ENCODE measurements at regions not wholly inside any gene's neighbourhood (a gene's known extent, or its start where the extent isn't known, plus 50 kb on each side); places are given as distances from the start of the nearest gene placed in this dataset.
A peak's percentile ranks its signal among the peaks of the same experiment; 100 is the strongest.
"Not testable (repeated sequence)": the region's sequence is repeated elsewhere in the genome, so short reads cannot be mapped to it uniquely, and the experiment has no call there.

GRCh38 chr3:115398506-115398905, 224.8 kb upstream of the GAP43 start:
- no peak for DNase-seq

GRCh38 chr3:115399750-115400149, 223.6 kb upstream of the GAP43 start:
- no peak for DNase-seq

- peak; percentile 75 for DNase-seq
These were observed 222.0 kb upstream of the GAP43 start for GRCh38 chr3:115401298-115401697.

- DNase-seq = peak; percentile 88
These were observed 221.3 kb upstream of the GAP43 start for GRCh38 chr3:115401851-115402501.

- peak; percentile 28 for DNase-seq
These were observed 220.7 kb upstream of the GAP43 start for GRCh38 chr3:115402651-115403050.

- DNase-seq = no peak
These were observed 219.5 kb upstream of the GAP43 start for GRCh38 chr3:115403786-115404185.

- no peak for DNase-seq
These were observed 213.7 kb upstream of the GAP43 start for GRCh38 chr3:115409596-115409995.

GRCh38 chr3:115414610-115415009, 208.7 kb upstream of the GAP43 start:
- not testable (repeated sequence) for DNase-seq

- DNase-seq = no peak
These were observed 207.9 kb upstream of the GAP43 start for GRCh38 chr3:115415246-115415996.

GRCh38 chr3:115418583-115418982, 204.7 kb upstream of the GAP43 start:
- DNase-seq = no peak

GRCh38 chr3:115420086-115420485, 203.2 kb upstream of the GAP43 start:
- DNase-seq = no peak

- peak; percentile 7 for DNase-seq
These were observed 200.1 kb upstream of the GAP43 start for GRCh38 chr3:115423170-115423569.

GRCh38 chr3:115428841-115429240, 194.5 kb upstream of the GAP43 start:
- no peak for DNase-seq

GRCh38 chr3:115436767-115437301, 186.5 kb upstream of the GAP43 start:
- peak; percentile 97 for DNase-seq

GRCh38 chr3:115438799-115439198, 184.5 kb upstream of the GAP43 start:
- DNase-seq = no peak

- DNase-seq = no peak
These were observed 177.8 kb upstream of the GAP43 start for GRCh38 chr3:115445559-115445958.

- DNase-seq = no peak
These were observed 174.5 kb upstream of the GAP43 start for GRCh38 chr3:115448851-115449250.

GRCh38 chr3:115450036-115450435, 173.3 kb upstream of the GAP43 start:
- DNase-seq = no peak

- DNase-seq = no peak
These were observed 159.3 kb upstream of the GAP43 start for GRCh38 chr3:115464036-115464435.

GRCh38 chr3:115469649-115470048, 153.7 kb upstream of the GAP43 start:
- DNase-seq = peak; percentile 22

GRCh38 chr3:115470254-115470653, 153.1 kb upstream of the GAP43 start:
- no peak for DNase-seq

- DNase-seq = no peak
These were observed 147.9 kb upstream of the GAP43 start for GRCh38 chr3:115475178-115476041.

GRCh38 chr3:115476472-115476871, 146.8 kb upstream of the GAP43 start:
- DNase-seq = no peak

Measured in fibroblast of skin of right quadriceps (primary cell).